Endothelial cell of umbilical vein (primary cell): ENCODE measurements at regions not wholly inside any gene's neighbourhood (a gene's known extent, or its start where the extent isn't known, plus 50 kb on each side); places are given as distances from the start of the nearest gene placed in this dataset.

Source experiments
- EZH2 ChIP-seq: IDR thresholded peaks from 2 replicates; pipeline ENCODE4 v1.6.1; 2012; ENCODE audit warnings: borderline replicate concordance, low read depth, mild to moderate bottlenecking, moderate library complexity, low read length, inconsistent platforms; ENCODE audit not compliant: severe bottlenecking
- MYC ChIP-seq: IDR thresholded peaks from one replicate; pipeline ENCODE4 v1.6.1; 2011; ENCODE audit warnings: mild to moderate bottlenecking, low read depth, low read length
- POLR2A ChIP-seq: IDR thresholded peaks from 2 replicates; pipeline ENCODE4 v1.6.1; 2012; ENCODE audit warnings: low read depth, mild to moderate bottlenecking, control low read depth, low read length
- POLR2AphosphoS5 ChIP-seq: IDR thresholded peaks from 2 replicates; pipeline ENCODE4 v1.6.1; 2012; ENCODE audit warnings: low read depth, mild to moderate bottlenecking, control low read depth, low read length, moderate library complexity; ENCODE audit not compliant: insufficient read depth
- TF ChIP-seq, protein P1 (sequence below), 2 donors: IDR thresholded peaks; 1 replicate in 1 of 2; 2 replicates in 1 of 2; pipeline ENCODE4 v1.5.1; 2011; ENCODE audit warnings: low read length in 2 of 2, mild to moderate bottlenecking in 2 of 2, moderate library complexity in 2 of 2, control low read depth in 1 of 2, inconsistent platforms in 1 of 2, low read depth in 1 of 2; ENCODE audit not compliant: insufficient read depth in 1 of 2; ENCODE audit errors: extremely low read depth in 1 of 2
- TF ChIP-seq, protein P2 (sequence below): IDR thresholded peaks from 2 replicates; pipeline ENCODE4 v1.6.1; 2011; ENCODE audit not compliant: insufficient read depth, insufficient read length

DNA sequence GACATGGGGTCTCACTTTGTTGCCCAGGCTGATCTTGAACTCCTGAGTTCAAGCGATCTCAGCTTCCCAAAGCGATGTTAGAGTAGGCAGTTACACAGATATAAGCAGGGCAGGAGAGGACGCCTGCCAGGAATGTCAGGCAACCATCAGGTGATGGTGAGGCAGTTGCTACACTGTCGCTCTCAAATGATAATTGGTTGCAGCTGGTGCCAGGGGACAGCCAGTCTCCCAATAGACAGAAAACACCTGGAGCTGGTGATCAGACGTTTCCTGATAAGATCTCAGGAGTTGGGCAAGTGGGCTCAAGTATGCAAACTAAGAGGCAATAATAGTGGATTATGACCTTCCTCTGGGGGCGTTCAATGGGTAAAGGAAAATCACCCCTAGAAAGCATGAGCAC lies 163.1 kb upstream of the RGPD4 start:
- TF ChIP-seq, protein P1, sequence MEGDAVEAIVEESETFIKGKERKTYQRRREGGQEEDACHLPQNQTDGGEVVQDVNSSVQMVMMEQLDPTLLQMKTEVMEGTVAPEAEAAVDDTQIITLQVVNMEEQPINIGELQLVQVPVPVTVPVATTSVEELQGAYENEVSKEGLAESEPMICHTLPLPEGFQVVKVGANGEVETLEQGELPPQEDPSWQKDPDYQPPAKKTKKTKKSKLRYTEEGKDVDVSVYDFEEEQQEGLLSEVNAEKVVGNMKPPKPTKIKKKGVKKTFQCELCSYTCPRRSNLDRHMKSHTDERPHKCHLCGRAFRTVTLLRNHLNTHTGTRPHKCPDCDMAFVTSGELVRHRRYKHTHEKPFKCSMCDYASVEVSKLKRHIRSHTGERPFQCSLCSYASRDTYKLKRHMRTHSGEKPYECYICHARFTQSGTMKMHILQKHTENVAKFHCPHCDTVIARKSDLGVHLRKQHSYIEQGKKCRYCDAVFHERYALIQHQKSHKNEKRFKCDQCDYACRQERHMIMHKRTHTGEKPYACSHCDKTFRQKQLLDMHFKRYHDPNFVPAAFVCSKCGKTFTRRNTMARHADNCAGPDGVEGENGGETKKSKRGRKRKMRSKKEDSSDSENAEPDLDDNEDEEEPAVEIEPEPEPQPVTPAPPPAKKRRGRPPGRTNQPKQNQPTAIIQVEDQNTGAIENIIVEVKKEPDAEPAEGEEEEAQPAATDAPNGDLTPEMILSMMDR (IDR thresholded peaks at IDR 0.05; ENCODE audit: extremely low read depth in 1 of 2, insufficient read depth in 1 of 2, low read depth in 1 of 2, low read length in 2 of 2), result no peak
- TF ChIP-seq MYC (no peak), POLR2A (no peak), EZH2 (no peak), POLR2AphosphoS5 (no peak)
- TF ChIP-seq, protein P2, sequence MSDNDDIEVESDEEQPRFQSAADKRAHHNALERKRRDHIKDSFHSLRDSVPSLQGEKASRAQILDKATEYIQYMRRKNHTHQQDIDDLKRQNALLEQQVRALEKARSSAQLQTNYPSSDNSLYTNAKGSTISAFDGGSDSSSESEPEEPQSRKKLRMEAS, result no peak
